ENCODE measurements at regions not wholly inside any gene's neighbourhood (a gene's known extent, or its start where the extent isn't known, plus 50 kb on each side); places are given as distances from the start of the nearest gene placed in this dataset.

DNA sequence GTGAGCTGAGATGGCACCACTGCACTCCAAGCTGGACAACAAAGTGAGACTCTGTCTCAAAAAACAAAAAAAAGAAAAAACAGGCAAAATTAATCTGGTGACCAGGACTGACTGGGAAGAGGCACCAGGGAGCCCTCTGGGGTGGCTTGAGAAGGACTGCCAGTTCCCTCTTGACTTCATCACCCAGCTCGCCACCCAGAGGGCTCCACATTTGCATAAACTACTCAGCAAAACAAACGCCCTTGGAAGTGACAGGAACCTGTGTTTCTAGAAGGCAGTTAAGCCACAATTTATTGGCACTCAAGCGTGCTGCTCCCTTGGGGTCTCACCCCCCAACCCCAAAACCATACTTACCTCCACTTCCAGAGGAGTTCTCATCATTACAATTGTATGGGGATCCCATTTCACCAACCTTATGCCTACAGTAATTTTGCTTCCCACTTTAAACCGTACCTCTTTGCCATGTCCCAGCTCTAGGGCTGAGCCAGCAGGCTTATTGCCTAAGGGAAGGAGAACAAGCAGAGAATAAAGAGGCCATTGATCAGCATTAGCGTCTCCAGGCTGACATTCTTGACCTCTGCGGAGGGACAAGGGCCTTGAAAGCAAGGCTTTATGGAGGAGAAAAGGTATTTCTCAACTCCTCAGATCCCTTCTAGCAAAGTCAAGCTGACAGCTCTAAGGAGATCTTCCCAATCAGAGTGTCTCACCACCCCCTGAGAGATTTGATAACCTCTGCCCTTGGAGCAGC, 357.4 kb downstream of the SHQ1 start (continued):
- TF ChIP-seq, protein P1, sequence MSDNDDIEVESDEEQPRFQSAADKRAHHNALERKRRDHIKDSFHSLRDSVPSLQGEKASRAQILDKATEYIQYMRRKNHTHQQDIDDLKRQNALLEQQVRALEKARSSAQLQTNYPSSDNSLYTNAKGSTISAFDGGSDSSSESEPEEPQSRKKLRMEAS (IDR thresholded peaks at IDR 0.05): no peak
- no peak for TF ChIP-seq CHD2 (IDR thresholded peaks at IDR 0.05; ENCODE audit: low read length)

Data from H1 (cell line).